Calu3 (cell line): ENCODE measurements at regions not wholly inside any gene's neighbourhood (a gene's known extent, or its start where the extent isn't known, plus 50 kb on each side); places are given as distances from the start of the nearest gene placed in this dataset.

Source experiments
- BruUV-seq: library from RNA; stranded (reverse); fragments of 400-500 nt; replicated peaks from 2 replicates; lab custom pipeline; 2021; lab: Mats Ljungman, UMichigan
- CTCF ChIA-PET: fragments of 300-600 bp; sonication (Branson Sonifier 250); formaldehyde crosslinking; loops from one replicate; lab custom pipeline; 2022; ENCODE audit warnings: antibody characterized with exemption; lab: Charles Lee
- DNase-seq: peaks from one replicate; pipeline ENCODE4 v3.0.0; 2022
- H3K27ac Mint-ChIP-seq: one replicate; pipeline ENCODE4 v1.8.0; 2022; ENCODE audit warnings: mixed read lengths; ENCODE audit not compliant: unreplicated experiment
- H3K27me3 Mint-ChIP-seq: one replicate; pipeline ENCODE4 v1.8.0; 2022; ENCODE audit warnings: mixed read lengths; ENCODE audit not compliant: unreplicated experiment
- H3K36me3 Mint-ChIP-seq: one replicate; pipeline ENCODE4 v1.8.0; 2022; ENCODE audit warnings: mild to moderate bottlenecking, moderate library complexity, mixed read lengths; ENCODE audit not compliant: insufficient read depth, unreplicated experiment
- H3K4me1 Mint-ChIP-seq: one replicate; pipeline ENCODE4 v1.8.0; 2022; ENCODE audit warnings: mild to moderate bottlenecking, low read depth, mixed read lengths; ENCODE audit not compliant: unreplicated experiment
- H3K4me3 Mint-ChIP-seq: one replicate; pipeline ENCODE4 v1.8.0; 2022; ENCODE audit warnings: mild to moderate bottlenecking, low read depth, moderate library complexity, mixed read lengths; ENCODE audit not compliant: unreplicated experiment
- H3K9me3 Mint-ChIP-seq: one replicate; pipeline ENCODE4 v1.8.0; 2022; ENCODE audit warnings: low read depth, mixed read lengths; ENCODE audit not compliant: unreplicated experiment
- intact Hi-C: fragments of 100-400 bp; cut with micrococcal nuclease; formaldehyde crosslinking; loops from one replicate; pipeline ENCODE4 v1.10.0; 2022; ENCODE audit not compliant: unreplicated experiment
- TF ChIP-seq, protein P1 (sequence below): fragments of 200-600 bp; IDR thresholded peaks from one replicate; pipeline ENCODE4 v1.8.0; 2022; ENCODE audit warnings: antibody characterized with exemption; ENCODE audit not compliant: unreplicated experiment

DNA sequence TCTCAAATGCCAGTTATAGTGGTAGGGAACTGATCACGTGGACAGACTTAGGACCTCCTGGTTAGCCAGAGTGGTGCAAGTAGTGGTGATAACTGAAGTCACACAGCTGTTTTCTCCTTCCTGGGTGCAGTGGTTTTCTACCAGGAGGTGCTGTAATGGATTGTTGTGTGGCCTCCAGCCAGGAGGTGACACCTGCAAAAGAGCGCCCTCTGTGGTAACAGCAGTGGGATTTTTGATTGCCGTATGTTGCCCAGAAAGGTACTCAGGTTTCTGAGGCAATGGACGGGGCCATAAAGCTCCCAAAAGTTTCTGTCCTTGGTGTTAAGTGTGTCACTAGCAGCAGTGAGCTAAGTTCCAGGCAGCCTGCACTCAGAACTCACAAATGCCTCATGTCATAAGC is 1358.1 kb upstream of the DDX18 start:
- Mint-ChIP-seq H3K27me3 (no peaks in the 10 kb centered on the region), H3K9me3 (peaks cover 5% of the 10 kb centered on the region), H3K36me3 (no peaks in the 10 kb centered on the region), H3K27ac (no peak overlapping the region), H3K4me1 (no peaks in the 10 kb centered on the region), H3K4me3 (no peak overlapping the region)
- no peak for DNase-seq
- CTCF ChIA-PET, result interaction anchor here (1.4 kb wide), 1 partner anchor 8 kb away, joined by 3 read pairs; no protein-coding TSS in a partner anchor
- intact Hi-C loops, result no loop called here
- TF ChIP-seq, protein P1, sequence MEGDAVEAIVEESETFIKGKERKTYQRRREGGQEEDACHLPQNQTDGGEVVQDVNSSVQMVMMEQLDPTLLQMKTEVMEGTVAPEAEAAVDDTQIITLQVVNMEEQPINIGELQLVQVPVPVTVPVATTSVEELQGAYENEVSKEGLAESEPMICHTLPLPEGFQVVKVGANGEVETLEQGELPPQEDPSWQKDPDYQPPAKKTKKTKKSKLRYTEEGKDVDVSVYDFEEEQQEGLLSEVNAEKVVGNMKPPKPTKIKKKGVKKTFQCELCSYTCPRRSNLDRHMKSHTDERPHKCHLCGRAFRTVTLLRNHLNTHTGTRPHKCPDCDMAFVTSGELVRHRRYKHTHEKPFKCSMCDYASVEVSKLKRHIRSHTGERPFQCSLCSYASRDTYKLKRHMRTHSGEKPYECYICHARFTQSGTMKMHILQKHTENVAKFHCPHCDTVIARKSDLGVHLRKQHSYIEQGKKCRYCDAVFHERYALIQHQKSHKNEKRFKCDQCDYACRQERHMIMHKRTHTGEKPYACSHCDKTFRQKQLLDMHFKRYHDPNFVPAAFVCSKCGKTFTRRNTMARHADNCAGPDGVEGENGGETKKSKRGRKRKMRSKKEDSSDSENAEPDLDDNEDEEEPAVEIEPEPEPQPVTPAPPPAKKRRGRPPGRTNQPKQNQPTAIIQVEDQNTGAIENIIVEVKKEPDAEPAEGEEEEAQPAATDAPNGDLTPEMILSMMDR, result no peak
- BruUV-seq, result no TSS peak

DNA sequence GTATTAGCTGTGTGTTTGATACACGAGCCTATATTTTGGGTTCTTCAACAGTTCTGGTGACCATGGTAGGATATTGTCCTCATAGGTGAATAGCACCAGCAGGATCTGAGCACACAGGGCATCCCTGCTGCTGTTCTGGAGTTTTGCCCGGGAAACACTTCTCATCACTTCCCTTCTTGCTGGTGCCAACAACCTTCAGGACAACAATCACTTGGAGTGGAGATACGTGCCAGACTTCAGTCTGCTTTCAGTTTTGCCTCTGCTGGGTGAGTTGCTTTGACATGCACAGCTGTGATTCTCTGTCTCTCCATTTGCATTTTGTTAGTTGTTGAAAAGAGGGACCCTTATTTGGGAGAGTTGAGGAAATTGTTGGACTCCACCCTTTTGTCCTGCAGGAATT is 1347.2 kb upstream of the DDX18 start:
- H3K36me3 Mint-ChIP-seq, result no peaks in the 10 kb centered on the region
- no peaks in the 10 kb centered on the region for H3K4me1 Mint-ChIP-seq
- H3K27me3 Mint-ChIP-seq, result no peaks in the 10 kb centered on the region
- peaks cover 19% of the 10 kb centered on the region for H3K9me3 Mint-ChIP-seq
- no peak for DNase-seq
- BruUV-seq, result no TSS peak
- H3K4me3 Mint-ChIP-seq, result no peak overlapping the region
- intact Hi-C loops, result no loop called here
- CTCF ChIA-PET, result no interaction called here
- TF ChIP-seq, protein P1, result no peak
- no peak overlapping the region for H3K27ac Mint-ChIP-seq

DNA sequence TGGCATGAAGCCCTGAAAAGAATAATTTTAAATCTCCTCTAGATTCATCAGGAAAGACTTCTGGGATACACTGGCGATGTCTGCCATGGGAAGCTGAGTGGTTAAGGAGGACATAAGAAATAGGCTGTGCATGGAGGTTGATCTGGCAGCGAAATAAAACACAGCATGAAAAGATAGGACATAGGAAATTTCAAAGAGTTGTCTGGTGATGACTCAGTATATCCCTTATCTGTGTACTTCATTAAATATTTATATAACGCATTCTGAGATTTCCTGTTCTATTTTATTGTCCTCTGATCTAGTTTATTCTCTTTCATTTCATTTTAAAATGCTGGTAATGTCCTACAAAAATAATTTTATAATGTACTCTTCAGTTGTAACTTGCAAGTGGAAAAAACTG is 1337.3 kb upstream of the DDX18 start:
- Mint-ChIP-seq H3K9me3 (peaks cover 8% of the 10 kb centered on the region), H3K4me3 (no peak overlapping the region), H3K27ac (no peak overlapping the region), H3K27me3 (no peaks in the 10 kb centered on the region), H3K36me3 (no peaks in the 10 kb centered on the region), H3K4me1 (no peaks in the 10 kb centered on the region)
- no TSS peak for BruUV-seq
- TF ChIP-seq, protein P1, result no peak
- intact Hi-C loops, result no loop called here
- DNase-seq, result no peak
- CTCF ChIA-PET, result no interaction called here

DNA sequence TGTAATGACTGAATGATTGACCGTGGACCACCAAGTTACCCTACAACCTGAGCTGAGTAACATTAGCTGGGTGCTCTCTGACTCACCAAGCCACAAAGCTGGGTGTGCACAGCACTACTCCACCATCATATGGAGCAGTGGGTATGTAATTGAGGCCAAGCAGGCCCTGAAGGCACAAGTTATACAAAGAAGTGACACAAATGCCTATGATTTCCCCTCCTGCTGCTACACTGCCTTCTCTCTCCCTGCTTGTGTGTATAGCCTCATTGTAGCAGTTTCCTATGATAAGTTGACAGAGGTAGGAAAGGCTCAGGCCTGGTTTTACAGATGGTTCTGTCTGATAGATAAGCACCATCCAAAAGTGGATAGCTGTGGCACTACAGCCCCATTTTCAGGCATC is 1327.2 kb upstream of the DDX18 start:
- CTCF ChIA-PET, result no interaction called here
- Mint-ChIP-seq H3K9me3 (peaks cover 10% of the 10 kb centered on the region), H3K36me3 (no peaks in the 10 kb centered on the region), H3K27me3 (no peaks in the 10 kb centered on the region), H3K4me1 (no peaks in the 10 kb centered on the region), H3K4me3 (no peak overlapping the region), H3K27ac (no peak overlapping the region)
- intact Hi-C loops, result no loop called here
- no peak for DNase-seq
- TF ChIP-seq, protein P1, result no peak
- BruUV-seq, result no TSS peak

DNA sequence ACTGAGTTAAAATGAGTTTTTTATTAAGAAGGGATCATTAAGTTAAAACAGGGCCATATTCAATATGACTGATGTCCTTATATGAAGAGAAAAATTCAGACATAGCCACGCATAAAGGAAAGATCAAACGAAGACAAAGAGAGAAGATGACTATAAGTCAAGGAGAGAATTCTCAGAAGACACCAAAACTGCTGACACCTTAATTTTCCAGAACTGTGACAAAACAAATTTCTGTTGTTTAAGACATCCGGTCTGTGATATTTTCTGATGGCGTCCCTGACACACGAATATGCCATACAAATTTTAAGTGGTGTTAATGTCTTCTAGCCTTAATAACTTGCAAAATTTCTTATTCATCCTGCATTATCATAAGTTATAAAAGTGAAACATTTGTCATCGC is 1325.2 kb upstream of the DDX18 start:
- no peak overlapping the region for H3K27ac Mint-ChIP-seq
- DNase-seq, result no peak
- CTCF ChIA-PET, result no interaction called here
- no peaks in the 10 kb centered on the region for H3K27me3 Mint-ChIP-seq
- peaks cover 22% of the 10 kb centered on the region for H3K9me3 Mint-ChIP-seq
- no TSS peak for BruUV-seq
- no peak overlapping the region for H3K4me3 Mint-ChIP-seq
- intact Hi-C loops, result no loop called here
- no peaks in the 10 kb centered on the region for H3K4me1 Mint-ChIP-seq
- TF ChIP-seq, protein P1, result no peak
- no peaks in the 10 kb centered on the region for H3K36me3 Mint-ChIP-seq
